OCI-LY3 (cell line): ENCODE measurements at regions not wholly inside any gene's neighbourhood (a gene's known extent, or its start where the extent isn't known, plus 50 kb on each side); places are given as distances from the start of the nearest gene placed in this dataset.

Source experiments
- EZH2phosphoT487 ChIP-seq: fragments of 200-600 bp; shearing (Covaris generic); IDR thresholded peaks from 2 replicates; pipeline ENCODE4 v1.6.1; 2018; ENCODE audit warnings: antibody characterized with exemption, mixed run types, low read depth
- TF ChIP-seq, protein P1 (sequence below): fragments of 200-600, 300-600 bp; sonication (generic); IDR thresholded peaks from 2 replicates; pipeline ENCODE4 v1.5.1; 2014; ENCODE audit warnings: antibody characterized with exemption, low read length, low read depth

DNA sequence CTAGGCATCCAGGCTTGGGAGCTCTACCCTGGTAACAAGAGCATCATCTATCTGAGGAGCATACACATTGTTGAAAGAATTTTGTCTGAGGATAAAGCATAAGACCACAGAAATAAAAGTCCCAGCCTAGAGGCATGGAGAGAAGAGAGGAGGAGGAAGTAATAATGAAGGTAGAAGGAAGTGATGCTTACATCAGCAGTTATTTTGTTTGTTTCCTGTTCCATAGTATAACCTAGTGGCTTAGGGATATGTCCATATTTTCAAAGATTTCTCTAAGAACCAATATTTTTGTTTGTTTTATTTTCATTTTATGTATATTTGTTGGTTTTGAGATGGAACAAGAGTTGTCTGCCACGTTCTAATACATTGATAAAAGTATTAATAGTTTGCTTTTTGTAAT is 407.4 kb upstream of the SETBP1 start:
- TF ChIP-seq, protein P1, sequence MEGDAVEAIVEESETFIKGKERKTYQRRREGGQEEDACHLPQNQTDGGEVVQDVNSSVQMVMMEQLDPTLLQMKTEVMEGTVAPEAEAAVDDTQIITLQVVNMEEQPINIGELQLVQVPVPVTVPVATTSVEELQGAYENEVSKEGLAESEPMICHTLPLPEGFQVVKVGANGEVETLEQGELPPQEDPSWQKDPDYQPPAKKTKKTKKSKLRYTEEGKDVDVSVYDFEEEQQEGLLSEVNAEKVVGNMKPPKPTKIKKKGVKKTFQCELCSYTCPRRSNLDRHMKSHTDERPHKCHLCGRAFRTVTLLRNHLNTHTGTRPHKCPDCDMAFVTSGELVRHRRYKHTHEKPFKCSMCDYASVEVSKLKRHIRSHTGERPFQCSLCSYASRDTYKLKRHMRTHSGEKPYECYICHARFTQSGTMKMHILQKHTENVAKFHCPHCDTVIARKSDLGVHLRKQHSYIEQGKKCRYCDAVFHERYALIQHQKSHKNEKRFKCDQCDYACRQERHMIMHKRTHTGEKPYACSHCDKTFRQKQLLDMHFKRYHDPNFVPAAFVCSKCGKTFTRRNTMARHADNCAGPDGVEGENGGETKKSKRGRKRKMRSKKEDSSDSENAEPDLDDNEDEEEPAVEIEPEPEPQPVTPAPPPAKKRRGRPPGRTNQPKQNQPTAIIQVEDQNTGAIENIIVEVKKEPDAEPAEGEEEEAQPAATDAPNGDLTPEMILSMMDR, result no peak
- no peak for TF ChIP-seq EZH2phosphoT487
